ENCODE measurements at regions not wholly inside any gene's neighbourhood (a gene's known extent, or its start where the extent isn't known, plus 50 kb on each side); places are given as distances from the start of the nearest gene placed in this dataset.

GRCh38 chr10:6721480-6721879 lies 141.4 kb upstream of the PRKCQ start:
- TF ChIP-seq, protein P1, sequence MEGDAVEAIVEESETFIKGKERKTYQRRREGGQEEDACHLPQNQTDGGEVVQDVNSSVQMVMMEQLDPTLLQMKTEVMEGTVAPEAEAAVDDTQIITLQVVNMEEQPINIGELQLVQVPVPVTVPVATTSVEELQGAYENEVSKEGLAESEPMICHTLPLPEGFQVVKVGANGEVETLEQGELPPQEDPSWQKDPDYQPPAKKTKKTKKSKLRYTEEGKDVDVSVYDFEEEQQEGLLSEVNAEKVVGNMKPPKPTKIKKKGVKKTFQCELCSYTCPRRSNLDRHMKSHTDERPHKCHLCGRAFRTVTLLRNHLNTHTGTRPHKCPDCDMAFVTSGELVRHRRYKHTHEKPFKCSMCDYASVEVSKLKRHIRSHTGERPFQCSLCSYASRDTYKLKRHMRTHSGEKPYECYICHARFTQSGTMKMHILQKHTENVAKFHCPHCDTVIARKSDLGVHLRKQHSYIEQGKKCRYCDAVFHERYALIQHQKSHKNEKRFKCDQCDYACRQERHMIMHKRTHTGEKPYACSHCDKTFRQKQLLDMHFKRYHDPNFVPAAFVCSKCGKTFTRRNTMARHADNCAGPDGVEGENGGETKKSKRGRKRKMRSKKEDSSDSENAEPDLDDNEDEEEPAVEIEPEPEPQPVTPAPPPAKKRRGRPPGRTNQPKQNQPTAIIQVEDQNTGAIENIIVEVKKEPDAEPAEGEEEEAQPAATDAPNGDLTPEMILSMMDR (IDR thresholded peaks at IDR 0.05): no peak
- no peak for TF ChIP-seq POLR2A (IDR thresholded peaks at IDR 0.05)

Measured in esophagus squamous epithelium (tissue), 4 donors.